ENCODE measurements at regions not wholly inside any gene's neighbourhood (a gene's known extent, or its start where the extent isn't known, plus 50 kb on each side); places are given as distances from the start of the nearest gene placed in this dataset.

DNA sequence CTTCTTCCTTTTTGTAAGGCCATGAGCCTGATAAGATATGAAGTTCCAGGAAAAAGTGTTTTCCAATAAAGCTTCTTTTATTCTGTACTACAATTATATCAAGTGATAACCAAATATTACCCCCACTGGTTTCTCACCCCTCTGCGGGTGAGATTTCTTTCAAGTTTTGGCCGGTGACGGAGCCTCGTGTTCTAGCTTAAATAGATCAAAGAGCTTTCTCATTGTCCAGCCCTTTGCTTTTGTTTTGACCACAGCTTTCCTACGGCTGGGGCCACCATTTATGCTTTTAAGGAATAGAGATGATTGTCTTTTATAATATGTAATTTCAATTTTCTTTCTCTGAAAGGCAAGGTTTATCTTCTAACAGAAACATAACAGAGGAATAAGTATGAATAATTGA is 196.7 kb upstream of the MTPN start:
- TF ChIP-seq CTCF (IDR thresholded peaks at IDR 0.05 in 8 of 11, conservative IDR thresholded peaks at IDR 0.05 in 3 of 11) (no peak), POLR2A (IDR thresholded peaks at IDR 0.05) (no peak)
